Mucosa of gallbladder (tissue), 1 donor: ENCODE measurements at regions not wholly inside any gene's neighbourhood (a gene's known extent, or its start where the extent isn't known, plus 50 kb on each side); places are given as distances from the start of the nearest gene placed in this dataset.

Source experiments
- DNase-seq: peaks from one replicate; pipeline ENCODE4 v3.0.0-alpha.2; 2020; ENCODE audit warnings: low spot score
- donor health status: DM: no; HTN: no; CAD: no.

DNA sequence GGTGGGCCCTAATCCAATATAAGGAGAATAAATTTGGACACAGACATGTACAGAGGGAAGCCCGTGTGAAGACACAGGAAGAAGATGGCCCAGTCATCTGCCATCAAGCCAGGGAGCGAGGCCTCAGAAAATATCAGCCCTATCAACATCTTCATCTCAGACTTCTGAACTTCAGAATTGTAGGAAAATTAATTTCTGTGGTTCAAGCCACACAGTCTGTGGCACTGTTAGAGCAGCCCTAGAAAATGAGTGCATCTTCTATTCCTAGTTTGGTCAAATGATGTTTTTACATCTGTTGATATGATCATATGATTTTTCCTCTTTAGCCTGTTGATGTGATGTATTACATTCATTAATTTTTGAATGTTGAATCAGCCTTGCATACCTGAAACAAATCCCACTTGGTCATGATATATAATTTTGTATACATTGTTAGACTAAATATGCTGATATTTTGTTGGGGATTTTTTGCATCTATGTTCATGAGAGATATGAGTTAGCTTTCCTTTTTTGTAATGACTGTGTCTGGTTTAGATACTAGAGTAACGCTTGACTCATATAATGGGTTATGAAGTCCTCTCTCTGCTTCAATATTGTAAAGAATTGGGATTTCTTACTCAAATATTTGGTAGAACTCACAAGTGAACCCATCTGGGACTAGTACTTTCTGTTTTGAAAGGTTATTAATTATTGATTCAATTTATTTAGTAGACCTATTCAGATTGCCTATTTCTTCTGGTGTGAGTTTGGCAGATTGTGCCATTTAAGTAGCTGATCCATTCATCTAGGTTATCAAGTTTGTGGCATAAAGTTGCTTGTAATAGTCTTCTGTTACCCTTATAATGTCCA lies 451.4 kb downstream of the EIPR1 start:
- no peak for DNase-seq

DNA sequence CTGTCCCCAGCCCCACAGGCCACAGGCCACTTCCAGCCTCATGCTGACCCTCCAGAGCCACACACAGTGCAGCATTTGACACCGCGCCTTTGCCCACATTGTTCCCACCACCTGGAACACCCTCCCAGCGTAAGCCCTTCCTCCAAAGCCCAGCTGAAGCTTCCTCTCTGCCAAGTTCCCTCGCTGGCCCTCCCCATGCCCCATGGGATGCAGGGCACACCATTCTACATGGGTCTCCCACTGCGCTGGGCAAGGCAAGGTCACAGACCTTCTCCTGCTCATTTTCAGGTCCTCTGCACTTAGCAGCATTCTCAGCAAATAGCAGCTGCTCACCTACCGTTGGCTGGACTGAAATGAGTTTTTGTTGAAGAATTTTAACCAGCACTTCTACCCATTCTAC lies 455.5 kb downstream of the EIPR1 start:
- no peak for DNase-seq

DNA sequence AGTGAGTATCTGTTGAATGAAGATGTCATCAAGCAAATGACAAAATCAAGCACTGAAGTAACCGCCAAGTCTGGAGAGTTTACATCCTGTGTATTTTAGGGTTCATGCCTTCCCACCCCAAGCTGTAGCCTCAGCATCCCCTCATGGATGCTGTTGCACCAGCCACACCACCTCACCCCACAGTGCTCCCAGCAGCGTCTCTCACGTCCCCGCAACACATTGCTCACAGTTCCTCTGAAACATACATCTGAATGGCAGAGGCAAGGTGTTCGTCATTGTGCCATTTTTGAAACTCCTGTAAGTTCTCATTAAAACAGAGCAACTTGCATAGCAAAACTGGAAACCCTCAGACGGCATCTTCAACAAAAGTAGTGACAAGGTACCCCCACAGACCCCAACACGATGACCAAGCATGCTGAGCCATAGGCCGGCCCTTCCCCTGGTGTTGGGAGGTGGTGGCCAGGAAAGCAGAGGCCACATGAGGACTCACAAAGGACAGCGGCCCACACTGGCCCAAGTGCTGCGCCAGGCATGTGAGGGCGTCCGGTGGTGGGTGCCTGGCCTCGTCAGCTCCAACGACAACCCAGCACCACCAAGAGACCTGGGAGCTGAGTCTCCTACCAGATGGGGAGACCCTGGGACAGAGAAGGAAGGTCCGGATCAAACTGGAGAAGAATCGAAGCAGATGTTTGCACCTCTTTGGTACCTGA lies 456.5 kb downstream of the EIPR1 start:
- DNase-seq, result no peak

DNA sequence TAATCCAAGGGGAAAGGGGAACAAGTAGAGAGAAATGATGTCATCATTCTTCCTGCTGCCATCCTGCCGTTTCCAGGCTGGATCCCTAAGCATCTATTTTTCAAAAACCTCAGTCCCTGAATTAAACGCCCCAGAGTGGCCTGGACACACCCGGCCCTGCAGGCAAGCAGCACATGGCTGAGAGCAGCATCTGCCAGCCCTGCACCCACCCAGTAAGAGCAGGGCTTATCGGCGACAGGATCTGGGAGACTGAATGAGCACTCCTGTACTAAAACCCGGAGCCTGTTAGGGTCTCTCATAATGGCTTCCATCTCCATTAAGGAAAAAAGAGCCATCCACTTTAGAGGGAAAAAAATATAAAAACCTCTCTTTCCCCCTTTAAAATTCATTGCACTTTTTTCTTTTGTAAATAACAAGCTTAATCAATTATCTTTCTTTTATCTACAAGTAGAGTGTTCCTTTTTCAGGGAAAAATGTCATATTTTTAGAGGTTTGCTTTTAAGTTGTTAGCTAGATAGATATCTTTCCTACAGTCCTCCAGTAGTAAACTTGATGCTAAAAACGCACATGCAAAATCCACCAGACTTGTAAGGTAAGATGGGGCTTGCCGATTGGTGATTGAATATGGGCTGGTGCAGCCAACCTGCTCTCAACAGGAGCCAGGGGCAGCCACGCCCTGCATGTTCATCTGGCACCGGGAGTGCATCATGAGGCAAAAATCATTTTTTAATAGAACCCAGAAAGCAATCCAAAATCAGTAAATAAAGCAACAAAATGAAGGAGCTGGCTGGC lies 457.8 kb downstream of the EIPR1 start:
- DNase-seq, result no peak

DNA sequence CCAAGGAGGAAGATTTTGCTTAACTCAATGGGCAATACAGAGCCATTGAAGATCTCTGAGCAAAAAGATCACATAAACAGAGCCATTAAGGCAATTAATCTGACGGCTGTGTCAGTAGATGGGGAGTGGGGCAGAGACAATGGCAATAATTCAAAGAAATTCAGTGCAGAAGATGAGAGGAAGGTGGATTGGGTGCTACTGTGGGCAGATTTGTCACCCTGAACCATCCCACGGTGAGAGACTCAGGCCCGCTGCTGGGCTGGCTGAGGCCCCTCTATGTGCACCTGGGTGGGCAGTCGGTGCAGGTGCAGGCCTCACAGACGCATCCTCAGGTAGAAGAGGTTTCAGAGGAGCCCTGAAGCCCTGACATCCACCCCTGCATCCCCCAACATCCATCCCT lies 458.6 kb downstream of the EIPR1 start:
- DNase-seq, result no peak

DNA sequence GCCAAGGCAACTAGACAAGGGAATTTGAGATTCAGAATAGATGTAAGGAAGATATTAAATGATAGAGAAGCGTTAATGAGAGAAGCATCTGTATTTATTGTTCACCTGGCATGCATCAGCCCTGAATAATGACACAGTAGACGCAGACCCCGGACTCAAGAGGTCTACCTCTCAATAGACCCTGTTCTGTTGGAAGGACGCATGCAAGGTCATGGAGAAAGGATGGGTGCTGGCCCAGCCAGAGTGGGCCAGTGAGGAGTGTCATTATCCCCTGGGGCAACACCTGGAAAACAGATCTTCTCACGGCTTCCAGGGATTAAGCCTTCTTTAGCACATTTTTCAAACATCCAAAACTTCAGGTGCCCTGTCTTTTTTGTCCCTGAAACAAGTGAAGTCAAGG lies 461.0 kb downstream of the EIPR1 start:
- DNase-seq, result no peak

DNA sequence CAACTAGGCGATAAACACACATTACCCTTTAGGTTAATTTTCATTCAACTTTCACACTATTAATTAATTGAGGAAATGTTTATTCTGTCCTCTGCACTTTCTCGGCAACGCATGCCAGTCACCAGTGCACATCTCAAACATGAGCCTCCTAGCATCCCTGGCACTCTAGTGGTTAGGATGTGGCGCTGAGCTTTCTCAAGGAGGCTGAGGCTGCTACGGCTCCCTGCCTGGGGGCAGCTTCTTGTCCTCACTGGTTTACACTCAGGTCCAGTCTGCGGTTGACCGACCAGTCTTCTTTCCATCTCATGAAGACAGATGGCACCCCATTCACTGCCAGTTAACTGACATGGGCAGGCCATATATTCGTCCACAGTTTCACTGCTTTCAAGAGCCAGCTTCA lies 463.4 kb downstream of the EIPR1 start:
- no peak for DNase-seq

DNA sequence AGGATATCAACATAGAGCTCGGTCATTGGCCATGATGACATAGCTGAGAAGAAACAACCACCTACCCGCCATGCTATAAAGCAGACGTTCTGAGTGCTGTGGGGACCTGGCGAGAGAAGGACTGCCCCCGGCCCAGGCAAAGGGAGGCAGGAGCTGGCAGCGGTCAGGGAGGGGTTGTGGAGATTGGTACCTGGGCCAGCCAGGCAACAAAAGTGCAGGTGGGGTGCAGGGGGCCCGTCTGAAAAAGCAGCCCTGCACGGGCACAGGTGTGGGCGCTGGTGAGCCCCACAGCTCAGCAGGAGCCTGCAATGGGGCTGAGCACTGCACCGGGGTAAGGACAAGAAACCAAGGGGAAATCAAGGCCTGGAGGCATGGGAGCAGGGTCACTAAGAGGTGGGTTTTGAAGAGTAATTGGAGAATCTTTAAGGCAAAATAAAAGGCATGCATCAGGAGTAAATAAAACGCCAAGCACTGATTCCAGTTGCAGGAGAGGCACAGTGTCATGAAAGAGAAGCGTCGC lies 464.0 kb downstream of the EIPR1 start:
- DNase-seq, result no peak

DNA sequence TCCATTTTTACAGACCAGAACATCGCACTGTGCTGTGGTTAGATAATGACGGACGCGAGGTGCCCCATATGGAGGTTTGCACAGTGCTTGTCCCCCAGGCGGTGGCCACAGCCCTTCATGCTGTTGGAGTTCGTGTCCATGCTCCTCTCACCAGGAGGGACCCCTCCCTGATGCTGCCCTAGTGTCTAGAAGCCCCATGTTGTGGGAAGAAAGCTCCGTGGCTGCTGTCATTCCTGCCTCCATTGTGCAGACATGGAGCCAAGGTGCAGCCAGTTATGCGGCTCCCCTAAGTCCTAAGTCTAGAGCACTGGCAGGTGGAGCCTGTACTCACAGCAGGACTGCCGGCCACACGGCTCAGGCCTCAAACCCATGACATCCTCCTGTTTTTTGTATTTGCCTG lies 464.9 kb downstream of the EIPR1 start:
- DNase-seq, result no peak

DNA sequence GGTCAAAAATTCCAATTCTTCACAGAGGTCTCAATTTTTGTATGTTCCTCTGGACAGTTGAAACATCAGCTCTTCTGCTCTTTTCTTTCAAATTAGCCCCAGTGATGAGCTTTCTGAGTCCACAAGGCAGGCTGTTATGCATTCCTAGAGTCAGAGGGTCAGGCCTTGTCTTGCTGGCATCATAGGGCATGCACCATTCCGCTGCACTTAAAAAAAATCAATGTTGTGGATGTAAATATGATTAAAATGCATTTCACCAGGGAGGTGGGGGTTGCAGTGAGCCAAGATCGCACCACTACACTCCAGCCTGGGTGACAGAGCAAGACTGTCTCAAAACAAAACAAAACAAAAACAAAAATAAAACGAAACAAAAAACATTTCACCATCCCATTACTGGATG lies 465.3 kb downstream of the EIPR1 start:
- DNase-seq, result no peak

DNA sequence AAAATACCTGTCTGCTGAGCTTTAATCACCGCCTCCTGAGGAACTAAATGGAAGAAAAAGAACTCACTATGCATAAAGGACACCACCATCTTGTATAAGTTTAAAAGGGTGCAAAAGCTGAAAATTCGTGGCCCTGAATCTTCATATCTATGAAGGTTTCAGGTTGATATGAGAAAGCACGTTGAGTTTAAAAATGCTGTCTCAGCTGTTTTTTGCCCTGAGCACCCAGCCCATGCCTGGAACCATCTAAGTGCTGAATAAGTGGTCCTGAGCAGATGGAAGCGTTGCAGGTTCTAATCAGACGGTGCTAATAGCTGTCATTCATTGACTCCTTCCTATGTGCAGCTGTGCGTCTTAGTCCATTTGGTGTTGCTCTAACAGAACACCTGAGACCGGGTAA lies 467.4 kb downstream of the EIPR1 start:
- DNase-seq, result no peak

DNA sequence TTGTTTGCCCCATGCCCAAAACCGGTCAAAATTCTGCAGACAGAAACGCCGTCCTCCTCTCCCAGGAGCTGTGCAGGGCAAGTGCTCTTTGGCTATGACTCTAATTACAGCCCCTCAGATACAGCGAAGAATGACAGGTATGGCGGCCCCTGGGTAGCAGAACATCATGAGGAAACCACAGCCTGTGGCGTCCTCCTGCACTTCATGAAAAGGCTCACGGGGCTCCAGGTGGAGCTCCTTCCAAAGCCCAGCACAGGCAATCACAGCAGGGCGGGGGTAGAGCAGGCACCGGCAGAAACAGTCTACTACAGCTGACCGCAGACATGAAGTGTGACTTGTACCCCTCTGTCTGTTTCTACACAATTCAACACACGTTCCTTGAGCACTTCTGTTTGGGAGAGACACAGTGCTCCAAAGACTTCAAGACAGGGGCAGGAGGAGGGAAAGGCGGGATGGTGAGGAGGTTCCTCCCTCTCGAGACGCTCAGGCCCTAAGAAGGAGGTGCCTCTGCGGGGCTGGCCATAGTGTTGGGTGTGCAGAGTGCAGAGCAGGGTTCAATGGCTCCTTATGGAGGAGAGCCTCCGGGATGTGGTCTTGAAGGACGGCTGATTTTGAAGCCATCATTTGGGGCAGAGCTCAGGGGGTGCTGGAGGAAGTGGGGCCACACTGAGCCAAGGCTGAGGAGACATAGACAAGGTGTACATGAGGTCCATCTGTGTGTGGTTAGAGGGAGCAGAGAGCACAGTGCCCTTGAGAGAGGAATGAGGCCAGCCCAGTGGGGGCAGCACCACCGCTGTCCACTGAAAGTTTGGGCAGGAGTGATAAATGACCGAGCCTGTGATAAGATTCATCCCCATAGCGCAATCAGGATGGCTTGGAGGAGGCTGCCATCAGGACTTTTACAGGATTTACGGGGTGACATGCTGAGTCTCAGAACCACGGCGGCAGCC lies 468.3 kb downstream of the EIPR1 start:
- DNase-seq, result no peak

DNA sequence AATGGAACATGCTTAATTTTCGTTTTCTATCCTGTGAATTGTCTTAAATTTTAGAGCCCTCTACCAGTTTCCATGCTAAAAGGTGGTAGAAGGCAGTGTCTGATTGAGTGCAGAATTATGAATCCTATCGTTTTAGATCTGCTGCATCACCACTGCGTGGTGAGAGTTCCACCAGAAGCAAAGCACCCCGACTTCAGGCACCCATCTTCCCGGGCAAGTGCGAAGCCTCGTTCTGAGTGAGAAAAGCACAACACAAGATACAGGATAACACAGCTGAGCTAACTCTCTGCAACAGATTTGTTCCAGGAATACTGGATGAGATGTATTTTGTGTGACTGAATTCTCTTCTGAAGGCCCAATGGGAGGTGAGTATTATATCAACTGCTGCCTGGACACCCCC lies 471.5 kb downstream of the EIPR1 start:
- no peak for DNase-seq

DNA sequence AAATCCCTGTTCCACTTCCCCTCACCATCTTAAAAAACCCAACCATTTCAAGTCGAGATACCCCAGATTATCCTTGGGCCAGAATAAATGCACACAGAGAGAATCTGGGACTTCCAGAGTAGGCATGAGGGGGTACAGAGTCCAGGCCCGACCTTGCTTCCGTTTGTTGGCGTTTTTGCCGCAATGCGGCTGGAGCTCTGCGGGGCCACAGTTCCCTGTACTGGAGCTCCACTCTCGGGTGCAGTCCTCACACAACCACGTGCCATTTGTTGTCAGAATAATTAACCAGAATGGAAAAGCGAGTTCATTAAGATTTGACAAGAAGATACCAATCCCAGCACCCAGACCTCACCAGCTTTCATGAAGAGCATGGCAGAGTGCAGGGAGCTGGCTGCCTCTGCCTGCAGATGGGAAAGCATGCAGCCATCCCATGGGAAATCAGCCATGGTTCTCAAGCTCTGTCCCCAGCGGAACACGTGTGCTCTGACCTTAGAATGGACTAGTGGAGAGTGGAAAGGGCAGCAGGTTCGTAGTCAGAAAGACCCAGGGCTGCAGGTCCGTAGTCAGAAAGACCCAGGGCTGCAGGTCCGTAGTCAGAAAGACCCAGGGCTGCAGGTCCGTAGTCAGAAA lies 472.8 kb downstream of the EIPR1 start:
- DNase-seq, result no peak

DNA sequence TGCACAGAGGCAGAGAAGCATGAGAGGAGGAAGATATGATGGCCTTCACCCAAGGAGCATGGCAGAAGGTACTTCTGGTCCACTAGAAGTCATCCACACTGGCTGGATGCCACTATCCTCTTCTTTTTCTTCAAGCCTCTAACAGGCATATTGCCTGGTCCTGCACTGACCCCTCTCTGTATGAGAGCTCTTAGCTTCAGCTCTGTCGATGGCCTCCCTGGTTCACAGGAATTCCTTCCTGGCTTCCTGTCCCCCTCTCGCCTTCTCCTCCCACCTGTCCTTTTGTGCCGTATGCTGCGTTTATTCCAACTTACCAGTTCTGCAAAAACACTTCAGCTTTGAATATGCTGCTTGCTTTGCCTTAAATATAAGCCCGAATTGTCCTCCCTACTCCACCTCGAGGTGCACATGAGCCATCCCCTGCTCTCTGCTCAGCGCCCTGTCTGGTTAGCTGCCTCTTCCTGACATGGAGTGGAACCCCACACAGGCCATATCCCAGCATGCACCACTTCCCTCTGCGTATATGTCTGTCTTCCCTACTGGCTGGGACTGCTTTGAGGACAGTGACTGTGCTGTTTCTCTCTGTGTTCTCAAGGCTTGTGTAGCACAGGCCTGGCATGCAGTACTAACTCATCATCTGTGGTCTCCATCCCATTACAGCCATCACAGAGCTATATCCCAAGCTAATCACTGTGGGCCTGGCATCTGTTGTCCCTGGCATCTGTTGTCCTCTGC lies 474.9 kb downstream of the EIPR1 start:
- DNase-seq, result no peak

DNA sequence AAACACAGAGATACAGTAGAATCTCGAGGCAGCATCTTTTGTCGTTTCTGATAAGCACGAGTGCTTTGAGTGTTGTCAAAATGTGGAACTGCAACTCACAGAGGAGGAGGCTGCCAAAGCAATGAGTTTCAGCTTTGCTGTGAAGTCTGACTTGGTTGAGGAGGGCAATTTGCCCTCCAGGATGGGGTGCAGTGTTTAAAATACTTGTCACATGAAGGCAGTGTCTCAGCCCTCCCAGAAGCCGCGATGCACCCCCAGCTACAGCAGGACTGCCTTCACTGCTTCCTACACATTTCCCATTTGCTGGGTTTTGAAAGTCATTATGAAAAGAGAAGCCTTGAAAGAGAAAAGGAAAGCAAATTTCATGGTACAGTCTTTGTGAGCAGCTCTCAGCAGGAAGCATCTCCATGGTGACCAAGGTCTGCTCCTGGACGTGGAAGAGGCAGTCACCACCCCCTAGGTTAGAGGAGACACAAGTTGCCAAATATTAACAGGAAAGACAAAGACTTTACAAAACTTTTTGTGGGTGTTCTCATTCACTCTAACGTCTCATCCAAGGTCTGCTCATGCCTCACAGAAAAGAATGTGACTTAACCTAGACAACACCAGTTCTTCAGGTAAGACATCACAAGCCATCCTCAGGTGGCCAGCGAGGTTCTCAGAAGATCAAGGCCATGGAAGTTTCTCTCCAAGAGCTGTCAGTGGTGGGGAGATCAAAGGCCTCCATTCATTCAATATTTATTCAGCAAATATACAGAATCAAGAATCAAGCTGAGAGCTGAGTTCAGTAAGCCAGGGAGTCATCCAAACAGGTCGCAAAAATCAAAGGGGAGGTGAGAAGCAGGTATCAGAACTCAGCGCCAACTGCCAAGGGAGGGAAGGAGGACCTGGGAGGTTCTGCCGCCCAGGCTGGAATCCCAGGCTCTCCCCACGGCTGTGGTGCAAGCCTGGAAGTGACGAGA lies 476.0 kb downstream of the EIPR1 start:
- DNase-seq, result no peak

DNA sequence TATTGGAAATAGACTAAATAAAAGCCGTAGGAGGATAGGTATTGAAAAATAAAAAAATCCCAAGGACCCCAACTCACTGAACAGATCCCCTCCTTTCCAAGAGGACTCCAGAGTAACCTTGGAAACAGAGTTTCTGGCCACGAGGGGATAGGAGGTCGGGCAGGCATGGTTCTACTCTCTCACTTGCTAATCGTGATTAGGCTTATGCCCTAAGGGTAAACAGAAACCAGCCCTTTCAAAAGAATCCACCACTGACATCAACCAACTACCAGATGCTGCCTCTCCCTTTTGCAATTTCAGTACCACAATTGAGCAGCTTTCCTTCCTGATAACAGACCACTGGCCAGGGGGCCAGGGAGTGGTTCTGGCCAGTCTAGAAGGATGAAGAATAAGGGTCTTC lies 477.8 kb downstream of the EIPR1 start:
- DNase-seq, result no peak

DNA sequence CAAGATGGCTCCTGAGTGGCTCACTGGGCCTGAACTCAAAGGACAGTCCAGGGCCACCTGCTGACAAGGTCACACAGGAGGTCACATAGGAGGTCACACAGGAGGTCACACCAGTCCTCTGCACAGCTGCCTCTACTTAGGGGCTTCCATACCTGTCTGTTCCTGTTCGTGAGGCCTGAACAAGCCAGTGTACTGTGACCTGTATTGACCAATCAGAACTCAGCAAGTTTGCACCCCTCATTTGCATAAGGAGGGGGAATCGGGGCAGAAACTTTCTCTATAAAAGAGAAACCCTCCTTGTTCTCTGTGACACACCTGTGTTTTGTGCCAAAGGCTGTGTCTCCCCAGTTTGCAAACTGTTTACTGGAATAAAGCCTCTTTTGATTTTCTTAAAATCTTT lies 478.9 kb downstream of the EIPR1 start:
- DNase-seq, result no peak

DNA sequence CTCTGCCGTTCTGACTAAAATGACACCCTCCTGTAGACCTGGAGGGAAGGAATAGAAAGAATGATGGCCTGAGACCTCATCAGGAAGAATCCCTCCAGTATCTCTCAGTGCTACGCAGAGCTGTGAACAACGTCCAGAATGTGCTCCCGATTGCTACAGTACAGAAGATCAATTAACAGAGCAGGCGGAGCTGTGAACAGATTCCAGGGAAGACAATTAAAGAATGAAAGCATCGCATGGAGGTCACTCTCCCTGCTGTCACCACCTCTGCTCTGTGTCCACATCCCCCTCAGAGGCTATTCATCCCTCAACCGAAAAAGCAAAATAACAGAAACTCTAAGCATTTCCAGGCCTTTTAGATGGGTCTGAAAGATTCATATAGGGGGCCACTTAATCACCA lies 481.0 kb downstream of the EIPR1 start:
- no peak for DNase-seq
